H54 (cell line): ENCODE measurements at regions not wholly inside any gene's neighbourhood (a gene's known extent, or its start where the extent isn't known, plus 50 kb on each side); places are given as distances from the start of the nearest gene placed in this dataset.
"Not testable (repeated sequence)": the region's sequence is repeated elsewhere in the genome, so short reads cannot be mapped to it uniquely, and the experiment has no call there.

ENCODE experiments used
- DNase-seq: peaks from one replicate; pipeline ENCODE4 v3.0.0; 2011; ENCODE audit warnings: low spot score, mixed read lengths; ENCODE audit not compliant: insufficient read length
- FAIRE-seq: peaks from 3 replicates; lab custom pipeline; 2011; peaks lifted over from hg19 to GRCh38; lab: Jason Lieb, UNC
- POLR2A ChIP-seq: IDR thresholded peaks from 2 replicates; pipeline ENCODE4 v1.6.1; 2011; ENCODE audit warnings: low read depth, mild to moderate bottlenecking, low read length

GRCh38 chr2:18273205-18273604 lies 287.2 kb downstream of the RDH14 start:
- no peak for FAIRE-seq
- no peak for DNase-seq
- TF ChIP-seq POLR2A = no peak

GRCh38 chr2:18272148-18272494 lies 288.3 kb downstream of the RDH14 start:
- DNase-seq (no peak), FAIRE-seq (no peak)
- TF ChIP-seq POLR2A = no peak

- FAIRE-seq (no peak), DNase-seq (no peak)
- TF ChIP-seq POLR2A = no peak
Measured at GRCh38 chr2:18271370-18272147, 288.9 kb downstream of the RDH14 start.

- no peak for DNase-seq
- FAIRE-seq = peak; percentile 41
- no peak for TF ChIP-seq POLR2A
Measured at GRCh38 chr2:18268400-18268799, 292.1 kb downstream of the RDH14 start.

GRCh38 chr2:18267501-18267900 lies 293.0 kb downstream of the RDH14 start:
- DNase-seq = no peak
- FAIRE-seq = no peak
- TF ChIP-seq POLR2A = no peak

- DNase-seq, FAIRE-seq: not testable (repeated sequence)
Measured at GRCh38 chr2:18266699-18267098, 293.8 kb downstream of the RDH14 start.

- DNase-seq (peak; percentile 5), FAIRE-seq (no peak)
- no peak for TF ChIP-seq POLR2A
Measured at GRCh38 chr2:18265614-18266586, 294.6 kb downstream of the RDH14 start.

GRCh38 chr2:18262601-18263000 lies 297.9 kb downstream of the RDH14 start:
- no peak for TF ChIP-seq POLR2A
- DNase-seq (no peak), FAIRE-seq (no peak)

GRCh38 chr2:18253686-18254197 lies 306.7 kb downstream of the RDH14 start:
- TF ChIP-seq POLR2A = no peak
- no peak for FAIRE-seq

GRCh38 chr2:18251486-18251885 lies 309.0 kb downstream of the RDH14 start:
- DNase-seq = no peak
- TF ChIP-seq POLR2A = no peak
- no peak for FAIRE-seq

More at GRCh38 chr2:18253686-18254197, 306.7 kb downstream of the RDH14 start:
- DNase-seq = no peak

- no peak for DNase-seq
- no peak for FAIRE-seq
- TF ChIP-seq POLR2A = no peak
Measured at GRCh38 chr2:18247282-18248110, 313.0 kb downstream of the RDH14 start.

GRCh38 chr2:18245375-18245774 lies 315.1 kb downstream of the RDH14 start:
- FAIRE-seq (no peak), DNase-seq (no peak)
- TF ChIP-seq POLR2A = no peak

GRCh38 chr2:18244845-18245244 lies 315.6 kb downstream of the RDH14 start:
- DNase-seq (no peak), FAIRE-seq (no peak)
- no peak for TF ChIP-seq POLR2A
